ENCODE measurements at regions not wholly inside any gene's neighbourhood (a gene's known extent, or its start where the extent isn't known, plus 50 kb on each side); places are given as distances from the start of the nearest gene placed in this dataset.

- H3K36me3 Mint-ChIP-seq, result no peaks in the 10 kb centered on the region
- no peak overlapping the region for H3K4me3 Mint-ChIP-seq
- H3K27me3 Mint-ChIP-seq, result peaks cover 3% of the 10 kb centered on the region
- no peaks in the 10 kb centered on the region for H3K9me3 Mint-ChIP-seq
- no peak for TF ChIP-seq CTCF (conservative IDR thresholded peaks at IDR 0.05)
- no peak overlapping the region for H3K27ac Mint-ChIP-seq
- DNase-seq (ENCODE audit: extremely low spot score, unreplicated experiment), result no peak
- H3K4me1 Mint-ChIP-seq (ENCODE audit: unreplicated experiment), result no peaks in the 10 kb centered on the region
Observed at GRCh38 chr14:96633096-96633495, 130.9 kb downstream of the PAPOLA start.

GRCh38 chr14:96634481-96634880, 132.3 kb downstream of the PAPOLA start:
- H3K9me3 Mint-ChIP-seq, result no peaks in the 10 kb centered on the region
- no peak overlapping the region for H3K27ac Mint-ChIP-seq
- H3K4me3 Mint-ChIP-seq, result no peak overlapping the region
- no peaks in the 10 kb centered on the region for H3K4me1 Mint-ChIP-seq (ENCODE audit: unreplicated experiment)
- no peaks in the 10 kb centered on the region for H3K36me3 Mint-ChIP-seq
- no peak for DNase-seq (ENCODE audit: extremely low spot score, unreplicated experiment)
- peaks cover 3% of the 10 kb centered on the region for H3K27me3 Mint-ChIP-seq
- TF ChIP-seq CTCF (conservative IDR thresholded peaks at IDR 0.05), result no peak

GRCh38 chr14:96634896-96635295, 132.7 kb downstream of the PAPOLA start:
- Mint-ChIP-seq H3K36me3 (no peaks in the 10 kb centered on the region), H3K9me3 (no peaks in the 10 kb centered on the region), H3K4me1 (ENCODE audit: unreplicated experiment) (no peaks in the 10 kb centered on the region), H3K27ac (no peak overlapping the region), H3K4me3 (no peak overlapping the region), H3K27me3 (peaks cover 3% of the 10 kb centered on the region)
- no peak for DNase-seq (ENCODE audit: extremely low spot score, unreplicated experiment)
- TF ChIP-seq CTCF (conservative IDR thresholded peaks at IDR 0.05), result no peak

GRCh38 chr14:96635850-96636249, 133.7 kb downstream of the PAPOLA start:
- Mint-ChIP-seq H3K4me1 (ENCODE audit: unreplicated experiment) (no peaks in the 10 kb centered on the region), H3K27me3 (peaks cover 3% of the 10 kb centered on the region), H3K9me3 (no peaks in the 10 kb centered on the region), H3K4me3 (no peak overlapping the region), H3K27ac (no peak overlapping the region), H3K36me3 (no peaks in the 10 kb centered on the region)
- no peak for DNase-seq (ENCODE audit: extremely low spot score, unreplicated experiment)
- TF ChIP-seq CTCF (conservative IDR thresholded peaks at IDR 0.05), result no peak

GRCh38 chr14:96637521-96637920, 135.3 kb downstream of the PAPOLA start:
- no peak for TF ChIP-seq CTCF (conservative IDR thresholded peaks at IDR 0.05)
- Mint-ChIP-seq H3K27ac (no peak overlapping the region), H3K4me3 (no peak overlapping the region), H3K27me3 (no peaks in the 10 kb centered on the region), H3K36me3 (no peaks in the 10 kb centered on the region), H3K4me1 (ENCODE audit: unreplicated experiment) (no peaks in the 10 kb centered on the region), H3K9me3 (no peaks in the 10 kb centered on the region)
- DNase-seq (ENCODE audit: extremely low spot score, unreplicated experiment), result peak; percentile 43
